T-helper 1 cell (primary cell): ENCODE measurements at regions not wholly inside any gene's neighbourhood (a gene's known extent, or its start where the extent isn't known, plus 50 kb on each side); places are given as distances from the start of the nearest gene placed in this dataset.
A peak's percentile ranks its signal among the peaks of the same experiment; 100 is the strongest.
"Not testable (repeated sequence)": the region's sequence is repeated elsewhere in the genome, so short reads cannot be mapped to it uniquely, and the experiment has no call there.

Experiments
- DNase-seq, 5 donors: peaks; one replicate each; pipeline ENCODE4 v3.0.0-alpha.2; 2012 to 2020

- no peak for DNase-seq
Observed at GRCh38 chr1:172717722-172718465, 59.0 kb downstream of the FASLG start.

- no peak for DNase-seq
Observed at GRCh38 chr1:172719066-172719627, 60.2 kb downstream of the FASLG start.

DNA sequence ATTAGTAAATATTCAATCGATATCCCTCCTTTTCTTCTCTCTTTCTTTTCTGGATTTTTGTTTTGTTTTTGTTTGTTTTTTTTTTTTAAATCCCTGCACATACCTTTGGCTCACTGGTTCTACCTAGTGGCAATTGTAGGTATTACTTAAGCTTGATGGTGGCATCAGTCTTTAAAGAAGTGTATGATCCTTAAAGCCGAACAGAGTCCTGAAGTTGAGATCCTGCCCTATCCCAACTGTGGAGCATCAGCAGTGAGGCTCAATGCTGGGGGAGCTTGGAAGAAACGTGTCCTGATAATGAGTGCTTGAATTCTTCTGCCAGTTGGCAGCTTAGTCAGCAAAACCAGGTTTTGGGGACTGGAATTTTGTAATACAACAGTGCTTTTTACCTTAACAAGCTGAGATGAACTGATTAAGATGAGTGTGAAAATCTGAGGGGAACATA, 60.8 kb downstream of the FASLG start:
- peak in 1 of 5 donors; percentile 58 for DNase-seq

DNA sequence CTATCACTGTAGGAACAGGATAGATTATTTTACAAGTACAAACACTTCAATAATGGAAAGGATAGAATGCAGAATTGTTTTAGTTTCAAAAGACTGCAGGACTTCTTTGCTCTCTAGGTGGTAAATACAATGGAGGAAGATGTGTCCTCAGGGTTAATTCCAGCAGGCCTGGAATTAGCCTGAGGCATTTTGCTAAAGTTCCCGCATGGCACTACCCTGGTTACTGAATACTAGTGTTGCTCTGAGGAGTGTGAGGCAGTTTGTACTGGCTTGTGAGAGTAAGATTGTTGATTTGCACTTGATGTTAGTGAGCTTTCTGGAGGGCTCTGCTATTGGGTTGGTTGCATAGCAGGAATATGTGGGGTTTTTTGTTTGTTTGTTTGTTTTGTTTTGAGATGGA, 61.4 kb downstream of the FASLG start:
- no peak for DNase-seq

GRCh38 chr1:172723251-172723650, 64.3 kb downstream of the FASLG start:
- no peak for DNase-seq

DNA sequence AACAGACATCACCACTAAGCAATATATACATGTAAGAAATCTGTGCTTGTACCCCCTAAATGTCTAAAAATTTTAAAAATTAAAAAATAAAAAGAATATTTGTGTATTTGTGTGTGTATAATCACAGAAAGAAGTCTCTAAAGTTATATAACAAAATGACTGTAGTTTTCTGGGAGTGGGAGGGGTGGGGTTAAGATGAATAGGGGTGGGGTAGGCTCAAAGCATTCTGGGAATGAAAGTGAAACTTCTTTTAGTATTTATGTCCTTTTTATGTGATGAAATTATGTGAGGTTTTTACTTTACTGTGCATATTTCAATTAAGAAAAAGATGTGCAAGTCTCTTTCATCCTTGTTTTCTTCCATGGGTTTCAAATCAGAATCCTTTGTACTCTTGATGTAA, 65.3 kb downstream of the FASLG start:
- no peak for DNase-seq

DNA sequence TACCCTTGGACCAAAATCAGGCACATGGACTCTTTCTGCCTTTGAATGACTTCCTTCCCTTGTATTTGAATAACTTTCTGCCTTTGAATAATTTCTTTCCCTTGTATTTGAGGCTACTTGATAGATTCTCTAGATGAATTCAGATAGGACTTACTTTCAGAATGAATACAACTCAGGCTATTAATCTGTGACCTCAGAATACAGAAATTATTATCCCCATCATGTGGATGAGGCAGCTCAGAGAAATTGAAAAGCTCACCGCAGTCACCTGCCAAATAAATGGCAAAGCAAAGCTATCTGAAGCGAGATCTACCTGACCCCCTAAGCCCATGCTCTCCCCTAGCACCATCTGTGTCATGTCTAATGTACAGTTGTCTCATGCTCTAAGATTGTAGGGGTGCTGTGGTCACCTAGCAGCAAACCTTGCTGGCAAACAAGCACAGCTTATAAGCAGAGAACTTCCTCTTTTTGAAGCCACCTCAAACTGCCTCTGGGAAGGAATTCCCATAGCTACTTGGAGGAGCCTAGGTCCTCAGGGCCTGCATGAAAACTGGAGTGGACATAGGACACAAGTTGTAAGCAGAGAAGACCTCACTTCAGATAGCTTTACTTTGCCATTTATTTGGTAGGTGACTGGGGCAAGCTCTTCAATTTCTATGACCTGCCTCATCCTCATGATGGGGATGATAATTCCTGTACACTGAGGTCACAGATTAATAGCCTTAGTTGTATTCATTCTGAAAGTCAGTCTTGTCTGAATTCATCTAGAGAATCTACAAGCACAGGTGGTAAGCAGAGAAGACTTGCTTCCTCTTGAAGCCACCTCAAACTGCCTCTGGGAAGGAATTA, 66.1 kb downstream of the FASLG start:
- DNase-seq: no peak

GRCh38 chr1:172726740-172727139, 67.8 kb downstream of the FASLG start:
- DNase-seq: no peak

- no peak for DNase-seq
Observed at GRCh38 chr1:172727275-172727857, 68.5 kb downstream of the FASLG start.

GRCh38 chr1:172727956-172728603, 69.2 kb downstream of the FASLG start:
- peak in 1 of 5 donors; percentile 80 for DNase-seq

GRCh38 chr1:172728705-172729104, 69.8 kb downstream of the FASLG start:
- DNase-seq: not testable (repeated sequence)

DNA sequence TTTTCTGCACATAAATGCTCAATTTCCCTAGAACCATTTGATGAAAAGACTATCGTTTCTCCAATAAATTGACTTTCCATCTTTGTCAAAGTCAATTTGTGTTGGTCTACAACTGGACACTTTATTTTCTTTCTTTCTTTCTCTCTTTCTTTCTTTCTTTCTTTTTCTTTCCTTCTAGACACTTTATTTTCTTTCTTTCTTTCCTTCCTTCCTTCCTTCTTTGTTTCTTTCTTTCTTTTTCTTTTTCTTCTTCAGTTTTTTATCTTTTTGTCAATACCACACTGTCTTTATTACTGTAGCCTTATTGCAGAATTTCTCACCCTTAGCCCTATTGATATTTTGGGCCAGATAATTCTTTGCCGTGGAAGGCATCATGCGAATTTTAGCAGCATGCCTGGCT, 73.5 kb downstream of the FASLG start:
- DNase-seq: no peak

DNA sequence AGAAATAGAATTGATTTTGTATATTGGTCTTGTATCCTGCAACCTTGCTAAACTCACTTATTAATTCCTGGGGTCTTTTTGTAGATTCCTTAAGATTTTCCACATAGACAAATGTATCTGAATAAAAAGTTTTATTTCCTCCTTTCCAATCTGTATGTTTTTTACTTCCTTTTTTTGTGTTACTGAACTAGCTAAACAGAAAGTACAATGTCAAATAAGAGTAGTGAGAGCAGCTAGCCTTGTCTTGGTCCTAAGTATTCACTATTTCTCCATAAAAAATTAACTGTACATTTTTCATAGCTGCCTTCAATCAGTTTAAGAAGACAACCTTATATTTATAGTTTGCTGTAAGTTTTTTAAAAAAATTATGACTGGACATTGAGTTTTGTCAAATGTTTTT, 74.9 kb downstream of the FASLG start:
- DNase-seq: no peak

DNA sequence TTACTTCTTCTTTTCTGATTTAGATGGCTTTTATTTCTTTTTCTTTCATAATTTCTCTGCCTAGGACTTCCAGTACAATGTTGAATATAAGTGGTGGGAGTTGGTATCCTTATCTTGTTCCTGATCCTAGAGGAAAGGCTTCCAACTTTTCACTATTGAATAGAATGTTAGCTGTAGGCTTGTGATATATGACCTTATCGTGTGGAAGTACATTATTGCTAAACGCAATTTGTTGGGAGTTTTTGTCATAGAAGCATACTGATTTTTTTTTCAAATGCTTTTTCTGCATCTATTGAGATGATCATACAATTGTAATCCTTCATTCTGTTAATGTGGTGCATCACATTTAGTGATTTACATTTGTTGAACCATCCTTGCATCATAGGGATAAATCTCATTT, 79.5 kb downstream of the FASLG start:
- no peak for DNase-seq

DNA sequence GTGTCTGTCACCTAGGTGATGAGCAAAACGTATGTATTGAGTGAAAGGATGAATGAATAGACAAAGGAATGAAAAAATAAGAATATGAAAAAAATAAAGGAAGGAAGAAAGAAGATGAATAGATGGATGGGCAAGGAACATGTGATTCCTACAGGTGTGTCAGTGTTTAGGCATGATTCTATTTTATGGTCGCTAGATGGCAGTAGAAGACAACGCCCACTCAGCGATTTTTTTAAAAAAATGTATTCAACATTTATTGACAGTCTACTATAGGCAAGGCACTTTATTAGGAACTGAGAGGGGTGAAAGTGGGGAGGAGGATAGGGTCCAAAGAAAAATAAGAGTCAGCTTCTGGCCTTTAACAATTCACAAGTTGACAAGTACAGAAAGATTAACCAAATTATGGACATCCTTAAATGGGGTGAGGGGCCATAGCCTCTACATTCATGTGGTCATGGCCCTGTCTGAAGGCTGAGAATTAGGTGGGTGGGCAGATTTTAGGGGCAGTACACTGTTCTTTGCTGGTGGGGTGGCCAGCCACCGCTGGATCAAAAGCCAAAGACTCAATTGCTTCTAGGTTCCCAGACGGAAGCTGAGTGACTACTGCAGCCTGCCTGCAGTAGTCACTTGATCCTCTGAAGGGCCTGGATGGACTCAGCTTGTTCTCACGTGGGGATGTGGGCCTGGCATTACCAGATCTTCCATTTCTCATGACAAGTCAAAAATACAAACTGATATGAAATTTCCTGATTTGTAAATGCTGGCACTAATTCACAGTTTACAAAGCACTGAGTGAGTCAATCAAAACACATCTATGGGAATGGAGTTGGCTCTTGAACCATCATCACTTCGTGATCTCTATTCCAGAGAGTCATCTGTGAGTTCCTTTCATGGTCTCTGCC, 83.9 kb downstream of the FASLG start:
- peak in 1 of 5 donors; percentile 43 for DNase-seq

- DNase-seq: peak in 2 of 5 donors; percentile 32 to 71
Observed at GRCh38 chr1:172745014-172745413, 86.1 kb downstream of the FASLG start.

GRCh38 chr1:172746091-172746949, 87.4 kb downstream of the FASLG start:
- DNase-seq: peak in 3 of 5 donors; percentile 38 to 76 (median 40)

GRCh38 chr1:172748201-172748600, 89.3 kb downstream of the FASLG start:
- no peak for DNase-seq

DNA sequence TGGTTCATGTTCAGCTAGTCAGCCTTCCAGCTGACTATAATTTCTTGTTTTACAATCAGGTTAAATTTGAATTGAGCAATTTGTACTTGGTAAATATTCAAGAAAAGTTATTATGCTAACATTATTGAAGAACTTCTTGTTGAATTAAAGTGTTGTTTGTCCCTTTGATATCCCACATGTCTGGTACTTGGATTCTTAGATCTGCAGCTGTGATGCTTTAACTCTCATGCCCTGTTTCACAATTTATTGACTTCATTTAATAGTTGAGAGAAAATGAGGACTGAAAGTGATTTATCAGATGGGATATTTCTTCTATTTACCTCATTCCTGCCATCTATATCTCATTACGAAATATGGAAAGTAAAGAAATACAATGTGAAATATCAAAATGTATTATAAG, 92.8 kb downstream of the FASLG start:
- DNase-seq: no peak

DNA sequence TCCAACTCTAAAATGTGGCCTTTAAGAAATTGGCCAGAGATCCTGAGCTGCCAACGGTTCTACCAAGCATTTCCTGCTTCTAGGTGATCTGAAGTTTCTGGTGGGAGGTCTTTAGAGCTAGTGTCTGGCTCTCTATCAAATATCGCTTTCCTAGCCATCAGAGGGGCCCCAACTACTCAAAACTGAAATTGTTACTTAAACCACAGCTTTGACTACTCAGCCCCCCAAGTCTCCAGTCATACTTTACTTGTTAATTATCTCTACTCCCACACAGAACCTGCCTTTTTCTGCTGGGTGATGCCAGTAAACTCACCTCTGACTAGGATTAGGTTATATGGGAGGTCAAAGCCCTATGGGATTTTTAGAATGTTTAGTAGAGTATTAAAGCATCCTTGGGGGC, 95.1 kb downstream of the FASLG start:
- no peak for DNase-seq

- DNase-seq: no peak
Observed at GRCh38 chr1:172754609-172755008, 95.7 kb downstream of the FASLG start.
